ENCODE measurements at regions not wholly inside any gene's neighbourhood (a gene's known extent, or its start where the extent isn't known, plus 50 kb on each side); places are given as distances from the start of the nearest gene placed in this dataset.

GRCh38 chr2:155350783-155351580 lies 652.5 kb downstream of the KCNJ3 start:
- Histone ChIP-seq H4K12ac (ENCODE audit: low read depth, low read length) (no peak overlapping the region), H3K4me3 (ENCODE audit: low read depth, low read length) (no peak overlapping the region), H3K23ac (ENCODE audit: low read length) (no peak overlapping the region), H3K36me3 (ENCODE audit: control insufficient read depth in 1 of 2, insufficient read depth in 2 of 2, low read length in 2 of 2) (no peaks in the 10 kb centered on the region), H2BK120ac (ENCODE audit: insufficient read depth, low read length, poor library complexity) (no peak overlapping the region), H3K4ac (ENCODE audit: low read depth, low read length) (no peak overlapping the region), H2AFZ (ENCODE audit: insufficient read depth, low read length, poor library complexity) (no peak overlapping the region), H4K8ac (ENCODE audit: low read depth, low read length) (no peak overlapping the region), H3K79me2 (ENCODE audit: control insufficient read depth, insufficient read depth, low read length, poor library complexity) (no peaks in the 10 kb centered on the region), H3K4me1 (ENCODE audit: control insufficient read depth in 1 of 2, insufficient read depth in 2 of 2, low read length in 2 of 2) (no peaks in the 10 kb centered on the region), H3K27ac (ENCODE audit: low read depth, low read length) (no peak overlapping the region), H2BK5ac (ENCODE audit: low read depth, low read length, poor library complexity) (no peak overlapping the region), H2AK5ac (ENCODE audit: low read length) (no peak overlapping the region), H3K4me2 (ENCODE audit: low read length) (no peak overlapping the region), H2BK12ac (ENCODE audit: low read length) (no peak overlapping the region), H3K14ac (ENCODE audit: low read length) (no peak overlapping the region), H3K27me3 (ENCODE audit: insufficient read depth, low read length) (no peaks in the 10 kb centered on the region), H3K79me1 (ENCODE audit: low read length) (no peaks in the 10 kb centered on the region), H3K9ac (ENCODE audit: low read length) (no peak overlapping the region), H3K18ac (ENCODE audit: low read length) (no peak overlapping the region), H4K91ac (ENCODE audit: low read depth, low read length) (no peak overlapping the region), H3K9me3 (ENCODE audit: insufficient read depth, low read depth, low read length) (peaks cover 3% of the 10 kb centered on the region)
- no peak for DNase-seq
- no CpG with 5 or more reads among the region's 17 CpGs for WGBS (ENCODE audit: extremely low coverage, insufficient coverage, insufficient read length)

GRCh38 chr2:155332016-155332415 lies 633.5 kb downstream of the KCNJ3 start:
- no peaks in the 10 kb centered on the region for H3K36me3 ChIP-seq (ENCODE audit: control insufficient read depth in 1 of 2, insufficient read depth in 2 of 2, low read length in 2 of 2)
- no peak overlapping the region for H4K91ac ChIP-seq (ENCODE audit: low read depth, low read length)
- no peak overlapping the region for H3K4ac ChIP-seq (ENCODE audit: low read depth, low read length)
- H3K9ac ChIP-seq (ENCODE audit: low read length): no peak overlapping the region
- no peaks in the 10 kb centered on the region for H3K4me1 ChIP-seq (ENCODE audit: control insufficient read depth in 1 of 2, insufficient read depth in 2 of 2, low read length in 2 of 2)
- H3K79me2 ChIP-seq (ENCODE audit: control insufficient read depth, insufficient read depth, low read length, poor library complexity): no peaks in the 10 kb centered on the region
- DNase-seq: peak; percentile 67 to 89
- H3K27ac ChIP-seq (ENCODE audit: low read depth, low read length): no peak overlapping the region
- H3K4me2 ChIP-seq (ENCODE audit: low read length): no peak overlapping the region
- no peak overlapping the region for H2BK5ac ChIP-seq (ENCODE audit: low read depth, low read length, poor library complexity)
- H3K14ac ChIP-seq (ENCODE audit: low read length): no peak overlapping the region
- H2BK120ac ChIP-seq (ENCODE audit: insufficient read depth, low read length, poor library complexity): no peak overlapping the region
- no peaks in the 10 kb centered on the region for H3K27me3 ChIP-seq (ENCODE audit: insufficient read depth, low read length)
- no peak overlapping the region for H2AFZ ChIP-seq (ENCODE audit: insufficient read depth, low read length, poor library complexity)
- H3K9me3 ChIP-seq (ENCODE audit: insufficient read depth, low read depth, low read length): no peaks in the 10 kb centered on the region
- H3K18ac ChIP-seq (ENCODE audit: low read length): no peak overlapping the region
- H2BK12ac ChIP-seq (ENCODE audit: low read length): no peak overlapping the region
- no peak overlapping the region for H3K23ac ChIP-seq (ENCODE audit: low read length)
- H4K8ac ChIP-seq (ENCODE audit: low read depth, low read length): no peak overlapping the region
- H3K79me1 ChIP-seq (ENCODE audit: low read length): no peaks in the 10 kb centered on the region
- H2AK5ac ChIP-seq (ENCODE audit: low read length): no peak overlapping the region
- no peak overlapping the region for H3K4me3 ChIP-seq (ENCODE audit: low read depth, low read length)
- no peak overlapping the region for H4K12ac ChIP-seq (ENCODE audit: low read depth, low read length)
- no CpG with 5 or more reads among the region's 2 CpGs for WGBS (ENCODE audit: extremely low coverage, insufficient coverage, insufficient read length)

- H3K9ac ChIP-seq (ENCODE audit: low read length): no peak overlapping the region
- no peaks in the 10 kb centered on the region for H3K79me2 ChIP-seq (ENCODE audit: control insufficient read depth, insufficient read depth, low read length, poor library complexity)
- H3K27me3 ChIP-seq (ENCODE audit: insufficient read depth, low read length): no peaks in the 10 kb centered on the region
- no peak overlapping the region for H3K4me3 ChIP-seq (ENCODE audit: low read depth, low read length)
- no peak overlapping the region for H4K8ac ChIP-seq (ENCODE audit: low read depth, low read length)
- no peak overlapping the region for H3K14ac ChIP-seq (ENCODE audit: low read length)
- no peak overlapping the region for H3K27ac ChIP-seq (ENCODE audit: low read depth, low read length)
- no peak overlapping the region for H2BK120ac ChIP-seq (ENCODE audit: insufficient read depth, low read length, poor library complexity)
- H3K36me3 ChIP-seq (ENCODE audit: control insufficient read depth in 1 of 2, insufficient read depth in 2 of 2, low read length in 2 of 2): no peaks in the 10 kb centered on the region
- no CpG with 5 or more reads among the region's 1 CpG for WGBS (ENCODE audit: extremely low coverage, insufficient coverage, insufficient read length)
- no peak overlapping the region for H2AFZ ChIP-seq (ENCODE audit: insufficient read depth, low read length, poor library complexity)
- no peak overlapping the region for H3K23ac ChIP-seq (ENCODE audit: low read length)
- H3K4me2 ChIP-seq (ENCODE audit: low read length): no peak overlapping the region
- H3K9me3 ChIP-seq (ENCODE audit: insufficient read depth, low read depth, low read length): no peaks in the 10 kb centered on the region
- no peak overlapping the region for H2BK12ac ChIP-seq (ENCODE audit: low read length)
- no peak overlapping the region for H4K91ac ChIP-seq (ENCODE audit: low read depth, low read length)
- no peak overlapping the region for H3K4ac ChIP-seq (ENCODE audit: low read depth, low read length)
- H3K4me1 ChIP-seq (ENCODE audit: control insufficient read depth in 1 of 2, insufficient read depth in 2 of 2, low read length in 2 of 2): no peaks in the 10 kb centered on the region
- H2AK5ac ChIP-seq (ENCODE audit: low read length): no peak overlapping the region
- H3K18ac ChIP-seq (ENCODE audit: low read length): no peak overlapping the region
- no peak for DNase-seq
- H3K79me1 ChIP-seq (ENCODE audit: low read length): no peaks in the 10 kb centered on the region
- no peak overlapping the region for H4K12ac ChIP-seq (ENCODE audit: low read depth, low read length)
- H2BK5ac ChIP-seq (ENCODE audit: low read depth, low read length, poor library complexity): no peak overlapping the region
Observed at GRCh38 chr2:155320236-155320635, 621.7 kb downstream of the KCNJ3 start.

GRCh38 chr2:155318710-155319109 lies 620.2 kb downstream of the KCNJ3 start:
- no peaks in the 10 kb centered on the region for H3K9me3 ChIP-seq (ENCODE audit: insufficient read depth, low read depth, low read length)
- H3K79me2 ChIP-seq (ENCODE audit: control insufficient read depth, insufficient read depth, low read length, poor library complexity): no peaks in the 10 kb centered on the region
- WGBS (ENCODE audit: extremely low coverage, insufficient coverage, insufficient read length): no CpG with 5 or more reads among the region's 2 CpGs
- H3K4me3 ChIP-seq (ENCODE audit: low read depth, low read length): no peak overlapping the region
- no peak overlapping the region for H2BK12ac ChIP-seq (ENCODE audit: low read length)
- H2AK5ac ChIP-seq (ENCODE audit: low read length): no peak overlapping the region
- H2AFZ ChIP-seq (ENCODE audit: insufficient read depth, low read length, poor library complexity): no peak overlapping the region
- no peak overlapping the region for H3K14ac ChIP-seq (ENCODE audit: low read length)
- H4K91ac ChIP-seq (ENCODE audit: low read depth, low read length): no peak overlapping the region
- H2BK120ac ChIP-seq (ENCODE audit: insufficient read depth, low read length, poor library complexity): no peak overlapping the region
- H3K36me3 ChIP-seq (ENCODE audit: control insufficient read depth in 1 of 2, insufficient read depth in 2 of 2, low read length in 2 of 2): no peaks in the 10 kb centered on the region
- no peak overlapping the region for H3K18ac ChIP-seq (ENCODE audit: low read length)
- H3K23ac ChIP-seq (ENCODE audit: low read length): no peak overlapping the region
- no peak overlapping the region for H4K12ac ChIP-seq (ENCODE audit: low read depth, low read length)
- no peak overlapping the region for H4K8ac ChIP-seq (ENCODE audit: low read depth, low read length)
- no peak overlapping the region for H2BK5ac ChIP-seq (ENCODE audit: low read depth, low read length, poor library complexity)
- no peak overlapping the region for H3K4me2 ChIP-seq (ENCODE audit: low read length)
- no peaks in the 10 kb centered on the region for H3K4me1 ChIP-seq (ENCODE audit: control insufficient read depth in 1 of 2, insufficient read depth in 2 of 2, low read length in 2 of 2)
- no peak overlapping the region for H3K4ac ChIP-seq (ENCODE audit: low read depth, low read length)
- no peak for DNase-seq
- no peaks in the 10 kb centered on the region for H3K27me3 ChIP-seq (ENCODE audit: insufficient read depth, low read length)
- H3K27ac ChIP-seq (ENCODE audit: low read depth, low read length): no peak overlapping the region
- no peaks in the 10 kb centered on the region for H3K79me1 ChIP-seq (ENCODE audit: low read length)
- no peak overlapping the region for H3K9ac ChIP-seq (ENCODE audit: low read length)
